Epidermal melanocyte (primary cell): ENCODE measurements at regions not wholly inside any gene's neighbourhood (a gene's known extent, or its start where the extent isn't known, plus 50 kb on each side); places are given as distances from the start of the nearest gene placed in this dataset.

Source experiments
- DNase-seq: peaks from one replicate; pipeline ENCODE4 v3.0.0; 2011; ENCODE audit warnings: low spot score; ENCODE audit not compliant: insufficient read length

DNA sequence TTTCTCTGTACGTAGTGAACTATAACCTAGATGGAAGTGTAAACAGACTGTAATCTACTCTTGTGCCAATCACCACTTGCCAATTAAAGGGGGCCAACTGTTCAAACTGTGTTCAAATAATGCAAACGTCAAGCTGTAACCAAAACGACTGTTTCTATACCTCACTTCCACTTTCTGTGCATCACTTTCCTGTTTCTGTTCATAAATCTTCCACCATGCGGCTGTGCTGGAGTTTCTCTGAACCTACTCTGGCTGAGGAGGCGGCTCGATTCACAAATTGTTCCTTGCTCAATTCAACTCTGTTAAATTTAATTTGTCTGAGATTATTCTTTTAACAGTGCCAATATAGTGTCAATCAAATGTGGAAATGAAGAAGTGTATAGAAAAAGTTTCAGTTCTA, 206.7 kb upstream of the TBC1D5 start:
- no peak for DNase-seq

DNA sequence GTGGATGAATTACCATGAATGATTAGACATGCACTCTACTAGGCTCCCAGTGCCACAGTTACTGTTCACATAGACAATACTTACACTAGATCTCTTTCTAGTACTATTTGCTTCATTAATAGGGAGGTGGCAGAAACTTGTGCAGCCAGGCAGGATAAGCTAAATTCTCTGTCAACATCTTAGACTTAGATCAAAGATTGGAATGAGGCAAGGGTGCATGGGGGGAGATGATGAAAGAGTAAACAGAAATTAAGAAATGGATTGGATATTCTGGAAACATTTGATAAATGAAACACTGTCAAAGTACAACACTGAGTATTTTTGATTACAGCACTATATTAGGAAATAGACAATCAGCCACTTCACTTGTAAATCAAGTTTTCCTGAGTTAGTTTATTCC, 205.4 kb upstream of the TBC1D5 start:
- DNase-seq, result no peak

DNA sequence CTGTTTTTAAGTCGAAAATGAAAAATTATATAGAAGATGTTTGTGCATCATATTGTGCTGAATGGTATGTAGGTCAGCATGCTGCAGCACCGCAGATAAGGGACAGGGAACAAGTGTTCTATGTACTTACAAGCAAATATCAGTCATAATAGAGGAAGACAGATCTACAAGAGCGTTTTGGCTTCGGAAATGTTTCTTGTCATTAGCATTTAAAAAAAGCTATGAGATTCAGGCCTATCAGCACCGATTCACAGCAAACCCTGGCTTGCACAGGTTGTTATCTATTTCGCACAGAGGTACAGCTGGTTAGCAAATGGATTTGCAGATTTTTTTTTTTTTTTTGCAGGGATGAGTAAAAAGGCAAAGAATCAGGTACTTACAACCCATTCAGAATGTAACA, 204.2 kb upstream of the TBC1D5 start:
- DNase-seq, result no peak

DNA sequence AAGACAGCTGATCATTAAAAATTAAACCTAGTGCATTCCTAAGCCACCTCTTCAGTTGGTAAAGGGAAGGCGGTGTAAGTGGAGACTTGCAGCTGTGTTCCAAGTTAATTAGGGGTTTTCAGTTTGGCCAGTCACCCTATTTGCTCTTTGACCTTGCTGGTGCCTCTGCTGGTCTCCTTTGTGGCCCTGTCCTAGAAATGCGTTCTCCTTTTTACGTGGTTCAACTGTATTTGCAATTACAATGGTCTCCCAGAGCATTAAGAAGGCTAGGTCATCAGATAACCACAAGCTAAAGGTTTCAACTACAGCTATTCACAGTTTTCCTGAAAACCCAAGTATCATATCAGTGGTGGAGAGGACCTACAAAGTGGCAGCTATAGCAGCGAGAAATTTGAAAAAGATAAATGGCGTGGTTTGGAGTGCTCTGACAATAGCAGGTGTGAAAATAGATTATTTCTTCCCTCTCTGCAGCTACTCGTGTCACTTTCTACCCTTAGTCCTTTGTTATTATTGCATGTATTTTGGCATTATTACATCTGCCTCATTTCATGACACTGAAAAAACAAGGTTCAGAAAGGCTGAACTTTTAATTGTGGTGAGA, 203.5 kb upstream of the TBC1D5 start:
- DNase-seq, result no peak

DNA sequence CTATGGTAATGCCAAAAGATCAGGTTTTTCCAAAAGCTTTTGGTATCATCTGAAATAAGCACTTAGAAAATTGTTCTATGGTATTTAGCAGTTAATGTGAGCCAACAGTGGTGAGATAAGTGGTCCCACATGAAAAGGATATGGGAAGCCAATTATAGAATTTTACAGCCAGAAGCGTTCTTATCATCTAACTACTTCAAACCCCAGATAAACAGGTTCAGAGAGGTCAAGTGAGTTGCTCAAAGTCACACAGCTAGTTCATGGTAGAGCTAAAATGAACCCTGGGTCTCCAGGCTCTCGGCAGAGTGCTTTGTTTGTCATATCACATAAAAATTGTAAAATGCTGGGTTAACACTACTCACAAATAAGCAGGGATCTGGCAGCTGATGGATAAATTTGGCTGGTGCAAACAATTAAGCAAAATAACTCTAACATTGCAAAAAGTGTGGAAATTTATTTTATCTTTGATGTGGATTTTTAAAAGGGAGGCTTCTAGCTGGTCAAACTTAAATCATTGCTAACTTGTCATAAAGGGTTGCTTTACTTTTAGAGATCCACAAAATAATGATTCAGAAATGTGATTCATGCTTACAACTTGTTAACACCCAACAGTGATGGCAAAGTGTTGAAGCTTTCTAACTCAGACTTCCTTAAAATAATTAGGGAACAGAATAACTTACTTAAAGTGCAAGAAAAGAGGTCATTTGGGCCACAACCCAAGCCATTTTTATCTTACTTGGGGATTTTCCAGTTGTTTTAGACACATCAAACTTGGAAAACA, 202.8 kb upstream of the TBC1D5 start:
- DNase-seq, result no peak

DNA sequence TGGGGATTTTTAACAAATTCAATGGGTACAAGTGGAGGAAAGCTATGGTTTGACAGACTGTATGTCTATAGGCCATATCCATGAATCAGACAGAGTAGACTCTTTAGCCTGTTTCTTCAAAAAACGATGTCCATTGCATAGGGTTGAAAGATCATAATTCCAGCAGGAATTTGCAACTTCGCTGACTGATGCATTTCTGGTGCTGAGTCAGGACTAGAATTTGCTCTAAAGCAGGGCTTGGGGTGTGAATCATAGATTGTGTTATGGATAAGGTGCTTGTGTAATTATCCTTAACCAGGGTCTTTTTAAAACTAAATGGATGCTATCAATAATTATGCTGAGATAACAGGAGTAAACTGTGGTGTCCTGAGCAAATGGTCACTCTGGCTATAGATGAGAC, 200.4 kb upstream of the TBC1D5 start:
- DNase-seq, result no peak

DNA sequence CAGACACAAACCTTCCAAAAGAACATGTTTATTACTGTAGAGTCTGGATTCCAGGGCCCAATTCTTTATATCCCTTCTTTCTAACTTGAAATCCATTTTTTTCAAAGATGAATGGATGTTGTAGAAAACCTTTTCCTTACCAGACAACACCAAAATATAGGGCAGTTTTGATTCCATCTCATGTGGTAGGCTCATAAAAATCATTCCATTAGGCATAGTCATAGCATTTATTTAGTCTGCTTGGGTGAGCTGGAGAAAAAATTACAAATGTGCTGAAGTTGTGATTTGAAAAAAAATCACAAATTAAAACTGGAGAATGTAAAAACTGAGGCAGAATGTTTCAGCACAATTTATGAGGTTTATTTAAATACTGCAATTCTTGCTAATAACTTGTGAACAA, 199.3 kb upstream of the TBC1D5 start:
- no peak for DNase-seq

DNA sequence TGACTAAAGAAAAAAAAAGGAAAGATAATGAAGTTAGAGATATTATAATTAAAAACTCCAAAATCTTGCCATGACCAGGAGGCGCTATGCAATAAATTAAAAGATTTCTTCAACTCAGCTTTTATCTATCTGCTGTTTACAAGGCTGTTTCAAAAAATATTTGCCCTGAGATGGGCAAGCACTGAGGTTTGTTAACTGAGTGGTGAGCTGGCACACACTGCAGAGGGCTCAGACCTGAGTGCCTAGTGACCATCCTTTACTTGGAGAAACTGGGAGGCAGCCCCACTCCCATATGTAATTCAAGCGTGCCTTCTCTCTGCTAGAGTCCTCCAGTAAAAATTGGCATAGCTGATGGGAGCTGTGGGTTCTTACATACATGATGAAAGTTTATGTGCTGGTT, 198.7 kb upstream of the TBC1D5 start:
- no peak for DNase-seq

DNA sequence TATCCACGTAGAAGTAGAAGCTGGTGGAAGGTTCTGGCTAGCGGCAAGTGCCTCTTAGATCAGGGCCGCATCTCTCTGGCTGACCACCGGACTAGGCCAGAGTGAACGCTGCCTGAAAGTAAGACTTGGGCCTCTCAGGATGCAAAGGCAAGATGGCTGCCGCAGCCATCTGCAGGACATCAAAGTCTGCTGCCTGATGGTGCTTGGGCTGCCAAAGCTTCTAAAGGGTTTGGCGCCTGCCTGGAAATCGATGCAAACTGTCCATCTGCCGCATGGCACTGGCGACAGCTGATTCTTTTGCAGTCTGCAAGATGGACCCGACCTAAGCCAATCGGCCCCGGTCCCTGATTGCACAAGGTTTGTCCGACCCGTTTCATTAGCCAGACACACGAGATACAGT, 196.7 kb upstream of the TBC1D5 start:
- no peak for DNase-seq

DNA sequence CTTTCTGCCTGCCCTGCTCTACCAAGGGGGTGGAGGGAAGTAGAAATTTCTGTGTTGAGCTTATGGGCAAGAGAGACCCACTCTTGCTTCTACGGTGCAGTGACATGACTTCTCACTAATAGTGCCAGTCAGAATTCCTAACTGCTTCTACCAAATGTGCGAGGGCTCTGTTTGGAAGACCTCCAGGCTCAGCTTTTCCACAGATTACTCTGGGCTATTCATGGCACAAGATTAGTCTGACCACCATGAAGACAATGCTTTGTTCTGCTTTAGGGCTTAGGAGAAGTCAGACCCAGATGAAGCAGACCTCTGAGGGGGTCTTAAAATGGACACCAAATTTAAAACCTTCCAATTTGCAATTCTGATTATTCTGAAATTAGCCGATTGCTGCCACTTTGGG, 195.9 kb upstream of the TBC1D5 start:
- DNase-seq, result no peak

DNA sequence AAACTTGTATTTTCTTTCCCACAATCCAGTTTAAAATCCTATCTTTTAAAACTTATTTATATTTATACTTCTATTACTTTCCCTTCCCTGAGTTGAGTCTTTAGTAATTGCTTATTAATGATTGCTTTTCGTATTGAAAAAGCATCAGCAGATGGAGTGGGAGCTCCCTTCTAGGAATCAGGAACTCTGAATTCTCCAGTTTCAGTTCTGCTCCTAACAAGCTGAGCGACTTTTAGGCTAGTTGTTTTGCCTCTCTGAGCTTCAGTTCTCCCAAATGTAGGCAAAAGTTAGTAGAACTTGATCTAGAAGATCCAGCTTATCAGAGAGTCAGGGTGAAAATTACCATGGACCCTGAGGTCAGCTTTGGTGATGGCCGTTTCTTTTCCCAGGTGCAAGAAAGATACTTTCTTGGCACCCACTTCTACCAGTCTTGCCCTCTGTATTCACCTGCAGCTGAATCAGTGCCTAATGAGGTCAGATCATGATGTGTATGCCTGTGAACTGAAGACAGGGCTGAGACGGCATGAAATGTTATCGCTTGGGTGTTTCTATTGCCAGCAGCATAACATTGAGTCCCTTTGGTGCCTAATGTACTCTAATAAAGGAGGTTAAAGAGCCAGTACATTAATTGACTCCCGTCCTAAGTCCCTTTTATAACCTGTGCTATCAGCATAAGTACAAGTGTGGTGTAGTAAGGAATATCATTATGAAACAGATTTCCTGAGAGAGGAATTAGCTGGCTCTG, 194.5 kb upstream of the TBC1D5 start:
- DNase-seq, result no peak

DNA sequence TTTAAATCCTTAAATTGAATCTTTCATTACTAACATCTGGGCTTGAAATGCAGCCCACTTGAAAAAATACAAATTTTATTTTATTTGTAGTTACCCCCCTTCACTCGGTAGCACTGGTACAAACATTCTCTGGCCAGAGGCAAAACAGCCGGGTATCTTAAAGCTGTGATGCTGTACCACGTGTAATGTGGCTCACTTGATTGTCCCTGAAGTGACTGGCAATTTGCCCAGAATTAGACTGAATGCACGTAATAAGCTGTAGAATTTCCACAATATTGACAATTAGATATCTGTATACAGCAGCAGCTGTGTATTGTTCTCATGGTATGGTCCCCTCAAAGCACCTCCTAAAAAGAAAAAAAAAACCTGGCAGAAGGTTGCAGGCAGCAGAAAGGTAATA, 192.8 kb upstream of the TBC1D5 start:
- no peak for DNase-seq

DNA sequence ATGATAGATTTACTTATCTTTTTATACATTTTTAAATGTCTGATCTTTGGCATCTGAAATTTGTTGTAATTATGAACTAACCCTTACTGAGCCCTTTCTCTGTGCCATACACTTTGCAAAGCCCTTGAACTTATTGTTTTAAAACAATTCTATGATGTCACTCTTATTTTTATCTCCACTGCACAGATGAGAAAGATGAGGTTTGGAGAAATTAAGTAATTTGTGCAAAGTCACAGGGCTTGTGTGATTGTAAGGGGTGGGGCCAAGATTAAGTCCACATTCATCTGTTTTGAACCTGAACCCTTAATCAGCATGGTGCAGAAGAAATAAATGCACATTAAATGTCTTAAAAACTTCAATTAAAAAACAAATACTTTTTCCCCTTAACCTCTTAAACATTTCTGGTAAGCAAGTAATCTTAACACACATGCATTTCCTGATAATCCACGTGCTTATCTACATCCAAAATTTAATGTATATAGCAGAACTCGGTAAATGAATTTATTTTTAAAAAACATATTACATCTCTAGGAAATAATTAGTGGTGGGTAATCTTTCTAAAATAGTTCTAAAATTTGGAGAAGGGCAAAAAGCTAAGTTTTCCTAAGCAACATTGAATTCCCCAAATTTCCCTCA, 189.8 kb upstream of the TBC1D5 start:
- DNase-seq, result no peak

DNA sequence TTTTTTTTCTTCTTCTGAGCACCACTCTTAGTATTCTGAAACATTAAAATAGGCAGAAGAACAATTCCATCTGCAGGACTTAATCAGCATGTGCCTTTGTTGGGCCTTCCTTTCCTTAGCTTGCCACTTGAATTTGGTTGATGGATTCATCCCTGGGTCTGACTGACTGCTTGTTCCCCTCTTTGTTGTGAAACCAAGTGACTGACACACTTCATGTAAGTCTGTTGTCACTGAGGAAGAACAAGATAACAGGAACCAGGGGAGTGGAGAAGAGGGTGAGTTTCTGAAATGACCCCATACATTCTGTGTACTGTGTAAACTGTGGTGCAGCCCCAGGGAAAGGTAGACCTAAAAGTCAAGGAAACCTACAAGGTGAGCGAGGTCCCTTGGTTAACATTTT, 188.7 kb upstream of the TBC1D5 start:
- DNase-seq, result no peak

DNA sequence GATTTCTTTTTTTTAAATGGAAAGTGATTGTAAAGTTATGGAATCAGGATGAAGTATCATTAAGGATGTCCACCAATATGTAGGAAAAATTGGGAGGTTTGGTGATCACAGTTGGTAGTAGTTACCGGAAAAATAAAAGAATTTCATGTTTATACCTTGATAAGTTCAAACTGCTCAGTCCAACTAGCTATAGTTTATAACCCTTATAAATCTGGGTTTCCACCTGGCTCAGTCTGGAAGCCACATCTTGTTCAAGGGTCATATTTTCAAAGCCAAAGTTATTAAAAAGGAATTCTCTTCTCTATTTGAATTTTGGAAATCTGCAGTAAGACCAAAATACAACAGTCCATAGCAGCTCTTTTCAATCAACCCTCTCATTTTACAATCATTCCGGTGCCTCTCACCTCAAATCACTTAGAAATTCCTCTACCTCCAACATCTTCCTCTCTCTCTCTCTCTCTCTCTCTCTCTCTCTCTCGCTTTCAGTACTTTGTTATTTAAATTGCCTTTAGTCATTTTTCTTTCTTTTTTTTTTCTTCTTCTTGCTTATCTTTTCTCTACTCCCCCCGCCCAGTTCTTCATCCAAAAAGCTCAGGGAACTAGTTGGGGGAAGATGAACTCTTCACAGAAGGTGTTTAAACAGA, 186.2 kb upstream of the TBC1D5 start:
- no peak for DNase-seq

DNA sequence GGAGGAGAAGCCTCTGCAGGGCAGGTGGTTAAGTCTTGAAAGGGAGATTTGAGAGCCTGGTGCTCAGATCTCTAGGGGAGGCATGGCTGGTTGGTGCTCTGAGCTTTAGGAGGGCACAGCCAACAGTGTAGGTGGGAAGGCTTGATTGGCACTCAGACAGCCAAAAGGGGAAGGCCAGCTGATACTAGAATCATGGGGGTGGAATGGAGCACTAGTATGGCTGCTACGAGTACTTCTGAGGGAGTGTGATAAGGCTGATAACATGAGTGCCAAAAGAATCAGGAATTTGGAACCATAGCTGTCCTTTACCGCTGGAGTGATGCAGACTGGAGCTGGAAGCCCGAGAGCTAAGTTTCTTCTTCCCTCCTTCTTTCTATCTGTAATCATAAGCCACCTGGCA, 184.6 kb upstream of the TBC1D5 start:
- no peak for DNase-seq

DNA sequence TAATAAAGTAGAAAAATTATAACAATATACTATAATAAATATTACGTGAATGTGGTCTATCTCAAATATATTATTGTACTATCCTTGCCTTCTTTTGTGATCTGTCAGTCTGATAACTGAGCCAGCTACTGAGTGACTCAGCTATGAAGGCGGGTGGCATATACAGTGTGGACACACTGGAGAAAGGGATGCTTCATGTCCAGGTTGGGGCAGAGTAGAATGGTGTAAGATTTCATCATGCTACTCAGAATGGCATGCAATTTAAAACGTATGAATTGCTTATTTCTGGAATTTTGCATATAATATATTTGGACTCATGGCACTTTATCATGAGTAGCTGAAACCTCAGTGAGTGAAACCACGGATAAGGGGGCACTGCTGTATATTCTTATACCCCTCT, 172.9 kb upstream of the TBC1D5 start:
- no peak for DNase-seq

DNA sequence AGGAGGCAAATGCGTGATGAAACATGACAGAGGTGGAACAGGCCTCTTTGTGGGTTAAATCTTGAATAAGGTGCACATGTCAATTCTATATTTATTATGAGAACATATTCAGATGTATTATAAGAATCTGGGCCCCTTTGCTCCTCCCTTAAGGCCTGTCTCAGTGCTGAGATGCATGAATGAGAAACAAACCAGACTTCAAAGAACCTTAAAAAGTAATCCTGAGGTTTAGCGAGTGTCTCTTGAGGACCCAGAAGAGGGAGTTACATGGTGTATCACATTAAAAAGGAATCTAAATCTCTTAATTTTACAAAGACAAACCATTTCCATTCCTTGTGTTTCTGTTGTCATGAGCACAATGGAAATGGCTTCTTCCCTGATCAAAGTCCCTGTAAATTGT, 170.9 kb upstream of the TBC1D5 start:
- no peak for DNase-seq

DNA sequence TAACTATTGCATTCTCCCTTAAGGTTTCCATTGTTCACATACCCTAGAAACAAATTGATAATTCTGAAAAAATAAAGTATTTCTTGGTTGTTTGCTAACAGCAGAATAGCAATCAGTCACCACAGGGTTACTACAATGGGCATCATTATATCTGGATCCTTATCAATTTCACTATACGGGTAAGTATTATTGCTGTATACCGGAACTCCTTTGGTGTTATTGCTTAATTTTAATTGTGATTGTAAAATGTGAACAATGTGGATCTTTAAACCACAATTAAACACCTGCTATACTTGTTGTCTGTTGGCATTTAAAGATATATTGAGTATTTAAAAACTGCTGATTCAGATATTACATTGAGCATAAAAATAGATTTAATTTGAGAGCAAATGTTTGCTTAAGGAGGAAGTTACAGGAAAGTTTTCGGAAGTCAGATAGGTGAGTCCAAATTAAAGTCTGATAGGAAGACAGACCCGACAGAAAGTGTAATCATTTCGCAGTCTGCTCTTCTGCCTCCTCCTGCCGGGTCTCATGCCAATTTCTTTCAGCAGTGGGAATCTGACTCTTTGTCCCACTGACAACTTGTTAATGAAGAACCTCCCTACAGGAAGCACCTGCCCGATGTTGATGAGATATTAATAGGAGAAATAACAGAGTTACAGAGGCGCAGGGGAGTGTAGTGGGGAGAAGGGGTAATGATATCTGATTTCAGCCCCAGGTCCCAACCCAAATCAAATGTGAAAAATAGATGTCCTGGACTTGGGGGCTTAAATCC, 169.7 kb upstream of the TBC1D5 start:
- DNase-seq, result no peak

DNA sequence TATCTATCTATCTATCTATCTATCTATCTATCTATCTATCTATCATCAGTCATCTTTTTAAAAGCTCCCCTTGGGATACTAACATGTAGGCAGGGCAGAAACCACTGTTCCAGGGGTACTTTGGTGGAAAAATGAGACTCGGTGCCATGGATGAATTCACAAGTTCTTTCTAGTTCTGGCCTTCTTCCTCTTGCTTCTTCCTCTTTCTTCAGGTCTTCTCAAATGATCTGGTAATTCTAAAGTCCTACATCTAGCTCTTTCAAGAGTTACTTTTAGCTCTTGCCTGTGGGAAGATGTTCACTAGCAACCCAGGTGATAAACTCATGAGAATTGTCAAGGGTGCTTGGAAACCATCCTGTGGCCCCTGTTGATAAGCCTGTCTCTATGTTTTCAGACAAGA, 168.5 kb upstream of the TBC1D5 start:
- DNase-seq, result no peak

DNA sequence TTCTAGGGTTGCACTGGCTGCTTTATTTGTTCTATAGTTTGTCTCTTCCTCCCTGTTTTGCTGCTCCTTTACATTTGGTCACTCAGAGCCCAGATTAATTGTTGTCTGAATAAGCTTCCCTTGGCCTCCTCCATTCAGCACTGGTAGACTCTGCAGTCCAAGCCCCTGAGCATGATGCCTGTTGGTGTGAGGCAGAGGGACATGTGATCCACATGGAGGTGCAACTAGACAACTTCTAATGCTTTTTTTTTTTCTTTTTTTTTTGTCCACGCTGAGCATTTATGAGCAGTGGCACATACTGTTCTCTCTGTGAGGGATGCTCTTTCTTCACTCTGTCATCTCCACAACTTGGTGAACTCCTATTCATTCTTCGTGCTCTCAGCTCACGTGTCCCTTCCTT, 167.3 kb upstream of the TBC1D5 start:
- DNase-seq, result no peak
